Activated CD4-positive, CD25-positive, alpha-beta regulatory T cell treated with anti-CD3 and anti-CD28 coated beads, Interleukin-2, amount 50 U/mL, for 16 hours (primary cell): ENCODE measurements at regions not wholly inside any gene's neighbourhood (a gene's known extent, or its start where the extent isn't known, plus 50 kb on each side); places are given as distances from the start of the nearest gene placed in this dataset.
"Not testable (repeated sequence)": the region's sequence is repeated elsewhere in the genome, so short reads cannot be mapped to it uniquely, and the experiment has no call there.

Source experiments
- DNase-seq: peaks from one replicate; pipeline ENCODE4 v3.0.0-alpha.2; 2020; ENCODE audit warnings: low read depth, low spot score

- no peak for DNase-seq
Measured at GRCh38 chr16:72597938-72598337, 426.0 kb upstream of the PMFBP1 start.

- no peak for DNase-seq
Measured at GRCh38 chr16:72596373-72596772, 424.4 kb upstream of the PMFBP1 start.

GRCh38 chr16:72590151-72590937, 418.4 kb upstream of the PMFBP1 start:
- no peak for DNase-seq

- DNase-seq: no peak
Measured at GRCh38 chr16:72588551-72588950, 416.6 kb upstream of the PMFBP1 start.

- DNase-seq: not testable (repeated sequence)
Measured at GRCh38 chr16:72578061-72578460, 406.1 kb upstream of the PMFBP1 start.

GRCh38 chr16:72576189-72576588, 404.2 kb upstream of the PMFBP1 start:
- DNase-seq: no peak

GRCh38 chr16:72569677-72570076, 397.7 kb upstream of the PMFBP1 start:
- DNase-seq: no peak

GRCh38 chr16:72568502-72568901, 396.5 kb upstream of the PMFBP1 start:
- DNase-seq: no peak

- no peak for DNase-seq
Measured at GRCh38 chr16:72566174-72566573, 394.2 kb upstream of the PMFBP1 start.

GRCh38 chr16:72565106-72565505, 393.2 kb upstream of the PMFBP1 start:
- no peak for DNase-seq

GRCh38 chr16:72560617-72561016, 388.7 kb upstream of the PMFBP1 start:
- DNase-seq: no peak

- no peak for DNase-seq
Measured at GRCh38 chr16:72558501-72558900, 386.5 kb upstream of the PMFBP1 start.

GRCh38 chr16:72554935-72555334, 383.0 kb upstream of the PMFBP1 start:
- DNase-seq: no peak

GRCh38 chr16:72552654-72553053, 380.7 kb upstream of the PMFBP1 start:
- DNase-seq: no peak

- no peak for DNase-seq
Measured at GRCh38 chr16:72551649-72552048, 379.7 kb upstream of the PMFBP1 start.

- no peak for DNase-seq
Measured at GRCh38 chr16:72549878-72550277, 377.9 kb upstream of the PMFBP1 start.

- DNase-seq: no peak
Measured at GRCh38 chr16:72542102-72542501, 370.1 kb upstream of the PMFBP1 start.

GRCh38 chr16:72537664-72538063, 365.7 kb upstream of the PMFBP1 start:
- DNase-seq: no peak

- no peak for DNase-seq
Measured at GRCh38 chr16:72536723-72537435, 364.9 kb upstream of the PMFBP1 start.

- DNase-seq: no peak
Measured at GRCh38 chr16:72532906-72533410, 361.0 kb upstream of the PMFBP1 start.

- DNase-seq: no peak
Measured at GRCh38 chr16:72530434-72530833, 358.5 kb upstream of the PMFBP1 start.

GRCh38 chr16:72523087-72523486, 351.1 kb upstream of the PMFBP1 start:
- DNase-seq: no peak

- no peak for DNase-seq
Measured at GRCh38 chr16:72517154-72517553, 345.2 kb upstream of the PMFBP1 start.
